ENCODE measurements at regions not wholly inside any gene's neighbourhood (a gene's known extent, or its start where the extent isn't known, plus 50 kb on each side); places are given as distances from the start of the nearest gene placed in this dataset.
"Not testable (repeated sequence)": the region's sequence is repeated elsewhere in the genome, so short reads cannot be mapped to it uniquely, and the experiment has no call there.

DNA sequence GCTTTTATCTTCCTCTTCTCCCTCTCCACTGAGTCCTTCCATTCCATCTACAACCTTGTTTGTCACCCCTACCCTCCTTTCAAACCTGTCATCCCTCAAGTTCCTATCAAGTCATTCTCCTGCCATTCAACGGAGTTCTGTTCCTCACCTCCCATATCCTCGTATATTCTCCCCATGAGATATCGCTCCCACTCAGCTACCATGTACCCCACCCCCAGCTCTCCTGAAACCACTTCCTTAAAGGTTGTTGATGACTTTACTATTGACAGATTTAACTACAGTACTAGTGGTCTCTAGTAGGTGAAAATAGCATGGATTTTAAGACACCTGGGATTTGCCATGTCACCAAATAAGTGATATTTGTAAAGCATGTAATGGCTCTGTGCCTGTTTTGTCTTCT is 107.4 kb upstream of the BARHL2 start:
- no peak for DNase-seq (ENCODE audit: low spot score)

DNA sequence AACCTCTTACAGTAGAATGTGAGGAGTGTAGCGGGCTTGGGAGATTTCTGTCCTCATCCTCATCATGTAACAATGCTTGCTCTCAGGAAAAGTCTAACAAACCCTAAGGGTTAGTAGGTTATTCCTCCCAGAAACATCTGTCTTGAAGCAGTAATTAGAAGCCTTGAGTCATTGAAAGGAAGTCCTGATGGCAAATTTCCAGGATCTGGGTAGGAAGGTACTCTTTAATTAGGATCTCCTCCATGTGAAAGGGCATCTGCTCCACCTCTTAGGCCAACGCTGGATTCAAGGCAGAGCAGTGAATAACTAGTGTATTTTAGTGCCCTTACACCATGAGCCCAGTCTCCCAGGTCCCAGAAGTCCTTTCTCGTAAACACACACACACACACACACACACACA is 106.6 kb upstream of the BARHL2 start:
- DNase-seq (ENCODE audit: low spot score), result no peak

DNA sequence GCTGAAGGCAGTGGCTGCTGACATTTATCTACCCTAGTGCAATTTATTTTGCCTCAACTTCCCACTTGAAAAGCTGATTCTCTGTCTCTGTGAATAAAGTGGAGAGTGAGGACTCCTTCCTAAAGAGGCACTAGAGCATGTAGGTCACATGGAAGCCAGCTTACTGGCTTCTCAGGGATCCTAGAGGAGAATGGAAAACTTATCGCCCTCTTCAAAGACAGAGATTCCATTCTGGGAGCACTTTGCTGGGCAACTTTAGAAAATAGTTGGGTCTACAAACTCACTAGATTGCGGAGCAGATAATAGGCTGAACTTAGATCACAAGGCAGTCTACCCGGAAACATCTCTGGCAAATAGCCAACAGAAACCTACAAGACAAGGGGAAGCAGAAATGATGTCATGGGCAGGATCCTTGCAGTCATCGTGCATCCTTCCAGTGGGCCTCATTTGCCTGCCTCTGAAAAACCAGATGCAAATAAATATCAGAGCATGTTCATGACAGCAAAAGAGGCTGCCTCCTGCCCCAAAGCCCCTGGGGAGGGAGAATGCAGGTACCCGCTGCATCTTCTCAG is 104.8 kb upstream of the BARHL2 start:
- no peak for DNase-seq (ENCODE audit: low spot score)

DNA sequence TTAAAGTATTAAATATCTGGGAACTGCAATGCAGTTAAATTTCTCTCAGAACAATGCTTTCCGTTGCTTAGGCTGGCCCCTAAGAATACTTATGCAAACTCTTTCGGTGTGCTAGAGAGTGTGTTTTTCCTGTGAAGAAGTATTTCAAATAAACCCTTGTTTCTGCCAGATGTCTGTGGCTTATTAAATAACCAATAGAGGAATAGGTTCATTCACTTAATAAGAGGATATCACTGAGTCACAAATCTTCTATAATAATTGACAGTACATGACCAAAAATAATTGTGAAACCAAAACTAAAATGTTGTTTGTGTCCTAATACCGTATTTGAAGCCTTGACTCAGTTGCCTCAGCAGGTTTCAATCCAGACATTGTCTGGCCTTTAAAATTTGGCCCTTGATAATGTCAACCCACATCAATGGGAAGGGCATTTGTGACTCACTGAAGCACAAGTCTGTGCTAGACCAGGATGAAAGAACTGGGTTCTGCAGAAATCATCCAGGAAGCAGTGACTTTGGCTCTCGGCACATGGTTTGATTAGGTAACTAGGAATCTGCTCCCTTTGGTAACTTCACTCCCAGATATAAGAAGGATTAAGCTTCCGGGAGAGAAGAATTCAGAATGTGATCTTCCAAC is 104.2 kb upstream of the BARHL2 start:
- DNase-seq (ENCODE audit: low spot score), result no peak

DNA sequence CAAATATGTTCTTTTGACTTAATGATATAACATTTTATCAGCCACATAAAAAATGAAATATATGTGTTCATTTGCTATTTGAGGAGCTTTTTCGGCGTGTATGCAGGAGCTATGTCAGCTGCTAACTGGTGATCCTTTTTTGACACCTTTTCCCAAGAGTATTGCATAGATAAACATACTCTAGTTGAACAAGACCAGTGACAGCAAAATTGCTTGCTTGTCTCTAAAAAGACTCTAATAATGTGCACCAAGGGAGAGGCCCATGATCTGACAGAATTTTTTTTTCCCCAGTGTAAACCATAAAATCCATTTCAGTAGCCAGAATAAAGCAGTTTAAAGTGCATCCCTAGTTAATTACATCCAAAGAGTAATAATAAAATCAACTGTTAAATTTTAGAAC is 103.6 kb upstream of the BARHL2 start:
- DNase-seq (ENCODE audit: low spot score), result no peak

DNA sequence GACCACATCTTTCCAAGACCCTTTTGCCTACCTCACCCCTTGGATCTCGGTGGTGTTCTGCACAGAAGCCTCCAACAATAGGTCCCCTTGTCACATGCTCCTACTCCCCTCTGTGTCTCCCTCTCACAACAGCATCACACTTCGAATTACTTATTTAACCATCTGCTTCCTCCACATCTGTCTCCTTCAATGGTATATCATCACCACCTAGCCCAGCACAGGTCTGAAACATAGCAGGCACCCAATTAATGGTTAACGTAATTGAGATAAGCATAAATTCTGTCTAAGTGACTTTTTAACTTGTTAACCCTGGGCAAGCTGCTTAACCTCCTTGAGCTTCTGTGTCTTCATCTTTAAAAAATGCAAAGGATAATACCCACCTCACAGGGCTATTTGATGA is 100.3 kb upstream of the BARHL2 start:
- DNase-seq (ENCODE audit: low spot score), result no peak

DNA sequence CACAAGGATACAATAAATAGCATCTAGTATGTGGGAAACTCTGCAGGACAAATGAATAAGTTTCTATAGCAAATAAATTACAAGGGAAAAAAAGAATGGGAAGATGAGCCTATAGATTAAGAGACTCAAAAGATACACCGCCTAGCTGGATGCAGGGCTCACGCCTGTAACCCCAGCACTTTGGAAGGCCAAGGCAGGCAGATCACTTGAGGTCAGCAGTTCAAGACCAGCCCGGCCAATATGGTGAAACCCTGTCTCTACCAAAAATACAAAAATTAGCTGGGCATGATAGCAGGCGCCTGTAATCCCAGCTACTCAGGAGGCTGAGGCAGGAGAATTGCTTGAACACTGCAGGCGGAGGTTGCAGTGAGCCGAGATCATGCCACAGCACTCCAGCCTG is 95.1 kb upstream of the BARHL2 start:
- not testable (repeated sequence) for DNase-seq (ENCODE audit: low spot score)

DNA sequence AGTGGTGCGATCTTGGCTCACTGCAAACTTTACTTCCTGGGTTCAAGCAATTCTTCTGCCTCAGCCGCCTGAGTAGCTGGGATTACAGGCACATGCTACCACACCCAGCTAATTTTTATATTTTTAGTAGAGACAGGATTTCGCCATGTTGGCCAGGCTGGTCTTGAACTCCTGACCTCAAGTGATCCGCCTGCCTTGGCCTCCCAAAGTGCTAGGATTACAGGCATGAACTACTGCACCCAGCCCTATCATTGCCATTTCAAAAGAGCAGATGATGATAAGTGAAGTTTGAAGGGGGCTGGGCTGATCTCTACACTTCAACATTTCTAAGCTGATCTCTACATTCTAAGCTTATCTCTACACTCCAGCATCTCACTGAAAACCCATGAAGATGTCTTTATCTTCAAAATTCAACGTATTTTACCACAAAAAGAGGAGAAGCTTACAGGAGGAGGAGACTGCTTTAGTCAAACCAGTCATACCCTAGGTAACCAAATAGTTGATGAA is 94.4 kb upstream of the BARHL2 start:
- DNase-seq (ENCODE audit: low spot score), result not testable (repeated sequence)

DNA sequence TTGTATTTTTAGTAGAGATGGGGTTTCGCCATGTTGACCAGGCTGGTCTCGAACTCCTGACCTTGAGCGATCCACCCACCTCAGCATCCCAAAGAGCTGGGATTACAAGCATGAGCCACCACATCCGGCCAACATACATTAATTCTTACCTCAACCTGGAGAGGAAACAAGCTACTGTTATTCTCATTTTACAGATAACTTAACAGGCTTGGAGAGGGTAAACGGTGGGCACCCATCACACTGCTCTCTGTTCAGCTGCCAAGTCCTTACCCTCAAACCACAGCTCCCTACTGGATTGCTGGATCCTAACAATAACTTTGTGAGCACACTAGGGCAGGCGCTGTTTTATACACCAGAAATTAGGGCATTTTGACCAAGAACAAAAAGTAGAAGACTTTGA is 93.6 kb upstream of the BARHL2 start:
- no peak for DNase-seq (ENCODE audit: low spot score)

DNA sequence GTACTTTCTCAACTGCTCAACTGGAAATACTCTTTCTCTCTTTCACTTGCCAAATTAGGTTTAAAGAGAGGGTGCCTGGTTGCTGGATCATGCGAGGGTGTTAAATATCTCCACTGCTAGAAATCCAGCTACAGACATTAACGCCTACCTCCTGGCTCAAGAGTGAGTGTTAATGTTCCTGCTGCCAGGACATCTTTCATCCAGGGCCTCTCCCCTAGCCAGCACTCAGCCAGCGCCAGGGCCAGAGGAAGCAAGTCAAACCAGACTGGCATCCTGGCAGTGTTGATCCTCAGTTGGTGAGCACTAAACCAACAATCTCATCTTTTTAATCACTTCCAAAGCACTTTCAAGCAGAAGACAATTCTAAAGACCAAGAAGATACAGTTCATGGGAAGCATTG is 92.9 kb upstream of the BARHL2 start:
- no peak for DNase-seq (ENCODE audit: low spot score)

DNA sequence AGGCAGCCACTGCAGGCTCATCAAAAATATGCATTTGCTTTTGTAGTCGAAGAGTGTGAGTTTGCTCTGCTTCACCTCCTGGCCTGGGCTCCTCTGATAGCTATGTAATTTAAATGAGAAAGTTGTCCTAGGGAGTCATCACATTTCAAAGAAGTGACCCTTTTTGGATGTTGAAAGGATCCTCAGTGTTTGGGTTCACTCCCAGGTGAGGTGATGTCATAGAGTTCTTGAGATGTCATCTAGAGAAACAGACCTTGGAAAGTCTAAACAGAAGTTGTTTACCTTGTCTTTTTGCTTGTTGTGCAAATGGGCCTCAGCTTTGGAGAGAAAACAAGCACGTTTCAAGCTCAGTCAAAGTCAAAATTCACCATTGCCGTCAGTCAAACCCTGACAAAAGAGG is 92.0 kb upstream of the BARHL2 start:
- DNase-seq (ENCODE audit: low spot score), result no peak

DNA sequence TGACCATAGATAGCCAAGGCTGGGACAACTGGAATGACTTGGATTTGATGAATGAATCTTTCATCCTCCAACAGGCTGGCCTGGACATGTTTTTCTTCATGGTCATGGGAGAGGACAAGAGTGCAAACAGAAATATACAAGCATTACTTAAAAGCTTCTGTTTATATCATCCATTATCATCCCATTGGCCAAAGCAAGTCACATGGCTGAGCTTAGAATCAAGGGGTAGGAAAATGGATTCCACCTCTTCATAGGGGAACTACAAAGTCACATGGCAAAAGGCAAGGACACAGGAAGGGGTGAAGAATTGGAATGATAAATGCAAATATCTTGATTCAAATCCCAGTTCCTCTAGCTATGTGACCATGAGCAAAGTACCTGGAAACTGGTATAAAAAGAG is 90.2 kb upstream of the BARHL2 start:
- DNase-seq (ENCODE audit: low spot score), result no peak

DNA sequence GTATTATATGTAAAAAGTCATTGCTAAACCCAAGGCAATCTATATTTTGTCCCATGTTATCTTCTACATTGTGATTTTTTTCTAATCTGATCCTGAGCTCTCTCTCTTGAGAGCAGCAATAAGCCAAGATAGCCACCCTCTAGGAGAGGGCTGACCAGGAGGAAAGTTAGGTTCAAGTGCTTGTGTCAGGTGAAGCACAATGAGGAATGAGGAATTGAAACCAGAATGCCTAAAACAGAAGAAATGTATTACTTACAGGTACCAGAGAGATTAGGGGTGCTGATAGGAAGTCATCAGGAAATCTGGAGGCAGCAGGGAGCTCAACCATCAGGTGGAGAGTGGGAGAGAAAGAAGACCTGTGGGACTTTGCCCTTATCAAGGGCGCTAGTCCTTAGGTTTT is 85.5 kb upstream of the BARHL2 start:
- no peak for DNase-seq (ENCODE audit: low spot score)

DNA sequence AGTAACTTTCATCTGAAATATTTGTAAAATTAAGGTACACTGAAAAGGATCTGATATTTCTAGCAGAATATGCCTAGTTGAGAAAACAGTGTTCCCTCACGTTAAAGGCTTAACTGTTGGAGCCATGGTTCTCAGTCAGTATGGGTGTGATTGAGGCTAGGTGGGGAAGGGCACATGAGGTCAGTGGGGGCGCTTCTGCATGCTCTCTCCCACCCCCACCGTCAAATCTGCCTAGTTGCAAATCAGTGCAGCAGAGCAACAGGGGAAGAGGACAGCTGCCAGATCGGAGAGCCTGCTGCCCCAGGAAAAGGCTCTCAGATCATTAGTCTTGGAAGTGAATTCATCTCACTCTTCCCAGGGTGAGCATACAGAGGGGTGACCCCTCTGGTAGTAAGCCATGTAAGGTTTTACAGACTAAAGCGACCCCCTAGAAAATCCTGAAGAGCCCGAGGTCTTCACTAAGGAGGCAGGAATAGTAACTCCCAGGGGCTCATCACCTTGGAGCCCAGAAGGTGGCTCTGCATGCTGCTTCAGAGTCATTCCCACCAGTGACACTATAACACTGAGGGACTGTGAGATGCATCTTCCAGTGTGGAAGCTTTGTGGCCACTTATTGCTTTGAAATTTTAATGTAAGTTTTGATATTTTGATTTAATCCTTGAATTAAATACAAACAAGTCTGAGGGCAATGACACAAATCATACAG is 83.1 kb upstream of the BARHL2 start:
- DNase-seq (ENCODE audit: low spot score), result no peak

DNA sequence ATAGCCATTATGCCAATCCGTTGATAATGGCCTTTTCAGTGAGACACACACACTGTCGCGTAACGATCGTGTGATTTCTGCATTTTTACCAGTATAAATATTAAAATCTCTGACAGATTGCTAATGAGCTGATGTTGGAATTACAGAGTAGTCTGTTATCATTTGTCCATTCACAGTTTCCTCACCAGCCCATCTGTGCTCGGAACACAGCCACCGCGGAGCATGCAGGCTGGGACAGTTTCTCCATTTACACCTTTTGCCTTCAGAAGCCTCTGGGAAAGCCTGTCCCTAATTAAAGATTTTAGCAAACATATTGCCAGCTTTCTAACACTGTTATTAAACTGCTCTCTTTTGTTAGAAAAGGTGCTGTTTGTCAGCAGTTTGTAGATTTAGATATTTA is 82.2 kb upstream of the BARHL2 start:
- no peak for DNase-seq (ENCODE audit: low spot score)

DNA sequence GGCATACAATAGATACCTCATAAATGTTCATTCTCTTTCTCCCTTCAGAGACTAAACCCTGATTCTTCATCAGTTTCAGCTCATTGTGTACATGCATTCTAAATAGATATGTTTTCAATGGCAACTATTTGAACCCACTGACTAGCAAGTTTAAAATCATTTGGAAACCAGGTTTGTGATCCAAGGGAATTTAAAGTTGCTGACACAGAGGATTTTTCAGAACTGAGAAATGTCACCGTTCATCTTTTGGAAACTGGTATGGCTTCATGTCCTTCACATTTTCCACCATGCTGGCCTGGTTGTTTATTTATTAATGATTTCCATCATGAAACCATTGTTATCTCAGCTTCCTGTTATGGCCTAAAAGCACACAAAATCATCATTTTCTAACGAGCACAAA is 81.8 kb upstream of the BARHL2 start:
- no peak for DNase-seq (ENCODE audit: low spot score)

DNA sequence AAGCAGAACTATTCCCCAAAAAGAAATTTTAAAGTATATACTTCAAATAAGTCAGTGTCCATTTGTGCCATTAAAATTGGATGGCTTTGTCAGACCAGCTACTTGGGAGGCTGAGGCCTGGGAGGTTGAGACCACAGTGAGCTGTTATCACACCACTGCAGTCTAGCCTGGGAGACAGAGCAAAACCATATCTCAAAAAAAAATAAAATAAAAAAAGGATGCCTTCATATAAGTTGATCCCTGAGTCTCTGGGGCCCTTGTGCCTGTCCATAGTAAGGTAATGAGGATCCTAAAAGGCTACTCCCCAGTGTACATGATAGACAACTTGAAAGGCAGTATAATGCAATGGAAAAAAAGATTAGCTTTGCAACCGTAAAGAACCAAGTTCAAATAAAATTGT is 81.2 kb upstream of the BARHL2 start:
- no peak for DNase-seq (ENCODE audit: low spot score)

DNA sequence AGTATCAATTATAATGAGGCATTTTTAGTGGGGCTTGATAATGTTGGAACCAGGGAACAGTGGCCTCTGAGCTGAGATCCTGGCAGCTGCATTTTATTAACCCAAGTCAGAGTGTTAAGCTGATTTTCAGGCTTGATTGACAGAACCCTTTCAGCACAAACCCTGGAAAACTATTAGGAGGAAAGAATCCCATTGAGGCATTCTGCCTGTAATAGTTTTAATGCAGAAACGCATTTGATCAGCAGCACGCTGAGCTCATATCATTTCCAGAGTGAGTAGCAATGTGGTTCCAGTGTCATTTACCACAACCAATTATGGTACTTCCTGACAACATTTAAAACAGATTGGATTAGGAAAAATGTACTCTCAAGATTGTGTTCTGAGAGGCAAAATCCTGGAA is 78.3 kb upstream of the BARHL2 start:
- DNase-seq (ENCODE audit: low spot score), result no peak

DNA sequence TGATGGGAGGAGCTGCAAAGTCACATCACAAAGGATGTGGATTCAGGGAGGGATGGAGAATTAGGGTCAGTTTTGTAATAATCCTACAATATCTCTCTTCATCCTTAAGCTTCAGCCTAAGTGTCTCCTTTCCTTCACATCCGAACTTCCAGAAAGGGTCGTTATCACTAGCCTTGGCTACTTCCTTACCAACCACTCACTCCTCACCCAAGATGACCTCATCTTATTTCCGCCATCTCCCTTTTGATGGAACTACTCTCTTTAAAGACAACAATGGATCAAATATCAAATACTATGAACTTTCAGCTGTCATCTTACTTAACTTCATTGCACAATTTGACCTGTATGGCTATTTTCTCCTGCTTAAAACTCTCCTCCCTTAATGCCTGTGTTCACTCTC is 69.6 kb upstream of the BARHL2 start:
- no peak for DNase-seq (ENCODE audit: low spot score)

DNA sequence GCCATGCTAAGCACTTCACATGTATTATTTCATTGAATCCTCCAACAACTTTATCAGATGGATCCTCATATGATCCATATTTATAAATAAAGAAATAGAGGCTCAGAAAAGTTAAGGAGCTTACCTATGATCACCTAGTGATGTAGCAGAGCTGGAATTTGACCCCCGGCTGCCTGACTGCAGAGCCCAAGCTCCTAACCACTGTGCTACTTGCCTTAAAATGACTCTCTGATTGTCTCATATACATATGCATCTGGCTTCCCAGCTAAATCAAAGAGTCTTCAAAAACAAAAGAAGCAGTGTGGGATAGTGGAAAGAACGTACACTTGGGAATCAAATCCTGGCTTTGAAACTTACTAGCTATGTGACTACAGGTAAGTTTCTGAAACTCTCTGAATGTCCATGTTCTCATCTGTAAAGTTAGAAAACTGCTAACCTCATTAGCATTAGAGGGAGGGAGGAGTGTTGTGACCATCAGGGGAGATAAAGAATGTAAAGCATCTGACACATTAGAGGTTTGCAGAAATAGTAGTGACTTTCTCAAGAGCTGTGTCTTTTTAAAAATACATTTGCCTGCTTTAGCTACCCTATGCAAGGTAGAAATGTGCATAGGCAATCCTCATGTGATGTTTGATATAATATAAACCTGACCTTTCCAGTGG is 67.2 kb upstream of the BARHL2 start:
- no peak for DNase-seq (ENCODE audit: low spot score)

DNA sequence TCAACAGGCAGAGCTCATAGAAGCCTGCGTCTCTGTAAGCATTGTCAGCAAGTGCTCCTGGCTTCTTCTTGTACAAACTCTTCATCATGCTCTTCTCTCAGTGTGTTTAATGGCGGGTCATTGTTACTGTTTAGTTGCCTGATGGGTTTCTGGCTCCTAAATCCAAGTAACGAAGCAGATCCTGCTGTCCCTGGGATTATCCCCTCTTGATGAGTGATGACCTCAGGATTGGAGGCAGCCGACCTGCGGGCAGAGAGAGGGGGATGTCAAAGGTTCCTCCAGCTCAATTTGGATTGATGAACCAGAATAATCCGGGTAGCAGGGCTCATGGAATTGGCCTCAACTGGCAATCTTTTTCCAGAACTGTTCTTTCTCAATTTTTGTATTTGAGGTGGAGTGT is 66.1 kb upstream of the BARHL2 start:
- no peak for DNase-seq (ENCODE audit: low spot score)

DNA sequence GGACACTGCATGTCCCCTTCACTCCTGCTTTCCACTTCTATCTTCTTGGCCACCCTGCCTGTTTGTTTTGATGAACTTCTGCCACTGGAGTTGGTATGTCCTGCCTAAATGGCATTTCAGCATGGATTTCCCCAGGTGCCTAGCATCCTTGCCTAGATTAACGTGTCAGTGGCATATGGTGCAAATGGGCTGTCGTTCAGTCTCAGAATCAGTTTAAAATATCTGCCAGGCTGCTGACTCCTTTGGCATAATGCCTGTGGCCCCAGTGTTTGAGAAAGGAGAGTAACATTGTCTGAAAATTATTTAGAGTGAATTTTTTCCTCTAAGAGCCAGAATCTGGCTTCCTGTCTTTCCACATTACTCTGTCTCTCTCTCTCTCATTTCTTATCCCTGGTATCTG is 64.9 kb upstream of the BARHL2 start:
- no peak for DNase-seq (ENCODE audit: low spot score)

DNA sequence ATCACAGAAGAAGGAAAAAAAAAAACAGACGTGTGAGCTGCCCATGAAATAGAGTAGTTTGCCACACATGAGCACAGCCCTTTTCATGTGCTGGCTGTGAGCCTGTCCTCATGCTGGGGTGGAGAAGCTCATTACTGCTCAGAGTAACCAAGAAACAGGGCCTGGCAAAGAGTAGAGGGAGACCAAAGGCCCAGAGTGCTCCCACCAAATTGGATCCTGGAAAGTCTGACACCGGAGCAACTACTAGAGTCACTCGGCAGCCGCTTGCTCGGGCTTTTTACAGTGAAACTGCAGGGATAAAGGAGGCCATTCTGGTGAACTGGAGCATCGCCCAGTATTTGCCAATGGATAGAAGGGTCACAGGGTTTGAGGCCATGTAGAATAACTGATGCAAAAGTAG is 64.4 kb upstream of the BARHL2 start:
- no peak for DNase-seq (ENCODE audit: low spot score)
